ENCODE measurements at regions not wholly inside any gene's neighbourhood (a gene's known extent, or its start where the extent isn't known, plus 50 kb on each side); places are given as distances from the start of the nearest gene placed in this dataset.

GRCh38 chr4:100948911-100949310, 398.4 kb downstream of the PPP3CA start:
- Histone ChIP-seq H3K4me3 (no peak overlapping the region), H3K27me3 (replicated peaks; ENCODE audit: insufficient read depth) (no peaks in the 10 kb centered on the region), H3K27ac (no peak overlapping the region), H3K36me3 (no peaks in the 10 kb centered on the region), H3K4me1 (replicated peaks) (no peaks in the 10 kb centered on the region), H3K9me3 (no peaks in the 10 kb centered on the region)
- TF ChIP-seq POLR2AphosphoS5 (IDR thresholded peaks at IDR 0.05) = no peak
- TF ChIP-seq POLR2A (IDR thresholded peaks at IDR 0.05) = no peak
- TF ChIP-seq, protein P1, sequence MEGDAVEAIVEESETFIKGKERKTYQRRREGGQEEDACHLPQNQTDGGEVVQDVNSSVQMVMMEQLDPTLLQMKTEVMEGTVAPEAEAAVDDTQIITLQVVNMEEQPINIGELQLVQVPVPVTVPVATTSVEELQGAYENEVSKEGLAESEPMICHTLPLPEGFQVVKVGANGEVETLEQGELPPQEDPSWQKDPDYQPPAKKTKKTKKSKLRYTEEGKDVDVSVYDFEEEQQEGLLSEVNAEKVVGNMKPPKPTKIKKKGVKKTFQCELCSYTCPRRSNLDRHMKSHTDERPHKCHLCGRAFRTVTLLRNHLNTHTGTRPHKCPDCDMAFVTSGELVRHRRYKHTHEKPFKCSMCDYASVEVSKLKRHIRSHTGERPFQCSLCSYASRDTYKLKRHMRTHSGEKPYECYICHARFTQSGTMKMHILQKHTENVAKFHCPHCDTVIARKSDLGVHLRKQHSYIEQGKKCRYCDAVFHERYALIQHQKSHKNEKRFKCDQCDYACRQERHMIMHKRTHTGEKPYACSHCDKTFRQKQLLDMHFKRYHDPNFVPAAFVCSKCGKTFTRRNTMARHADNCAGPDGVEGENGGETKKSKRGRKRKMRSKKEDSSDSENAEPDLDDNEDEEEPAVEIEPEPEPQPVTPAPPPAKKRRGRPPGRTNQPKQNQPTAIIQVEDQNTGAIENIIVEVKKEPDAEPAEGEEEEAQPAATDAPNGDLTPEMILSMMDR (IDR thresholded peaks at IDR 0.05) = no peak
- WGBS = 28% methylated on average over 4 of the region's 4 CpGs
- DNase-seq (ENCODE audit: low spot score) = no peak
- intact Hi-C loops (cut with DNase I) = no loop called here

DNA sequence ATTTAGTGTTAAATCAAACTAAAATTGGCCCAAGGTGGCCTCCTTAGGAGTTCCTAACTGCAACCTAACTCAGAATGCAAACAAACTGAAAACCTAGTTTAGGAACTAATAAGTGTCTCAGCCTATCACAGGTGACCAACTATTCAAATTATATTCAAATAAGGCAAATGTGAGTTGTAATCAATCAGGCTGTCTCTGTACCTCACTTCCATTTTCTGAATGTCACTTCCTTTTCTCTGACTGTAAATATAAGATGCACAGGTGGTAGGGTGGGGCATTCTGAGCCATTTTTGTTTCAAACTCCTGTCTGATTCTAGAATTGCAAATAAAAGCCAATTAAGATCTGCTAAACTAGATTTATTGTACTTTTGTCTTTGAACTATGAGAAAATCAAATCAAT, 401.5 kb downstream of the PPP3CA start:
- intact Hi-C loops (cut with DNase I) = no loop called here
- H3K9me3 ChIP-seq = no peaks in the 10 kb centered on the region
- TF ChIP-seq, protein P1 (IDR thresholded peaks at IDR 0.05) = no peak
- no peak for TF ChIP-seq POLR2AphosphoS5 (IDR thresholded peaks at IDR 0.05)
- no peak for TF ChIP-seq POLR2A (IDR thresholded peaks at IDR 0.05)
- DNase-seq (ENCODE audit: low spot score) = no peak
- no peaks in the 10 kb centered on the region for H3K27me3 ChIP-seq (replicated peaks; ENCODE audit: insufficient read depth)
- no peaks in the 10 kb centered on the region for H3K36me3 ChIP-seq
- H3K4me3 ChIP-seq = no peak overlapping the region
- H3K4me1 ChIP-seq (replicated peaks) = no peaks in the 10 kb centered on the region
- no peak overlapping the region for H3K27ac ChIP-seq

DNA sequence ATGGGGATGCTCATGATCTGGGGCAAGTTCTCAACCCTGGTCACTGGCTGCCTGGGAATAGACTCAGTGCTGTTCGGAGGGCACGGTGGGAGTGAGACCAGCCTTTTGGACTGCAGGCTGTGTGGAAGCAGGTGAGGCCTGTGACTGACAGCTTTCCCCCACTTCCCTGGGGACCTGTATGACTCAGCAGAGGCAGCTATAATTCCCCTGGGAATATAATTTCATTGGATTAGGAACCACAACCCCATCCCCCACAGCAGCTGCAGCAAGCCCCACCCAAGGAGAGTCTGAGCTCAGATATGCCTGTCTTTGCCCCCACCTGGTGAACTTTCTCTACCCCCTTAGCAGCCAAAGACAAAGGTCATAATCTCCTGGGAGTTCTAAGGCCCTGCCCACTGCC, 408.6 kb downstream of the PPP3CA start:
- no peaks in the 10 kb centered on the region for H3K27me3 ChIP-seq (replicated peaks; ENCODE audit: insufficient read depth)
- no peaks in the 10 kb centered on the region for H3K4me1 ChIP-seq (replicated peaks)
- TF ChIP-seq, protein P1 (IDR thresholded peaks at IDR 0.05) = no peak
- no peak for TF ChIP-seq POLR2AphosphoS5 (IDR thresholded peaks at IDR 0.05)
- H3K4me3 ChIP-seq = no peak overlapping the region
- no peak for DNase-seq (ENCODE audit: low spot score)
- no peaks in the 10 kb centered on the region for H3K9me3 ChIP-seq
- 100% methylated on average over 2 of the region's 2 CpGs for WGBS
- H3K36me3 ChIP-seq = no peaks in the 10 kb centered on the region
- H3K27ac ChIP-seq = no peak overlapping the region
- intact Hi-C loops (cut with DNase I) = no loop called here

DNA sequence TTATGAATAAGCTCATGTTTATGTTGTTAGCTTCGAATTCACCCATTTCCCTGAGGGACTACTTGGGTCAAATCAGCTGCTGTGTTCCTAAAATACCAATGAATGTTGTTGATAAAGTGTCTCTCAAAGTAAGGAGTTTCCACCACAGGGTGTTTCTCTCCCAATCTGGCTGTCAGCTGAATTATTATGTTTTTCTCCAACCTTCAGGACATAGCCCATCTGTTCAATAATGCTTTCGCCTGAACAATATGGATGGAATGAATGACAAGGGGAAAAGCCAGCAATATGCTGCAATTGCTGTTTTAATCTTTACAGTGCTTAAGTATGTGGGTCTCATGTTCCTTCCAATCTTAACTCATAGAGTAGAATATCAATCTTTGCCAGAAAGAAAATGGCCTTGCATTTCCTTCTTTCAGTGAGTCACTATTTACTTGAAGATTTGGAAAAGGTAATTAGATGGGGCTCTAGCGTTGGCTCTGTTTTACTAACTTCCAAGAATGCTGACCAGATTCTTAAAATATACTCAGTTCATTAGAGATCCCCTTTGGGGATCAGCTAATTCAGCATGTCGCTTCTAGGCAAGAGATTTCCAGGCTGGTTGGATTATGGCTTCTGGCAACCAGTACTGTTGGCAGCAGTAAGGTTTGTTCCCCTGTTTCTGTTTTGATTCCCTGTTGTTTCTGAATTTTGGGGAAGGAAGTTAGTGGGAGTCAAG, 410.5 kb downstream of the PPP3CA start:
- TF ChIP-seq POLR2AphosphoS5 (IDR thresholded peaks at IDR 0.05) (no peak), POLR2A (IDR thresholded peaks at IDR 0.05) (no peak)
- TF ChIP-seq, protein P1 (IDR thresholded peaks at IDR 0.05) = no peak
- WGBS = 75% methylated on average over 4 of the region's 4 CpGs
- Histone ChIP-seq H3K4me1 (replicated peaks) (no peaks in the 10 kb centered on the region), H3K9me3 (no peaks in the 10 kb centered on the region), H3K36me3 (no peaks in the 10 kb centered on the region), H3K27ac (no peak overlapping the region), H3K27me3 (replicated peaks; ENCODE audit: insufficient read depth) (no peaks in the 10 kb centered on the region), H3K4me3 (no peak overlapping the region)
- no peak for DNase-seq (ENCODE audit: low spot score)
- intact Hi-C loops (cut with DNase I) = no loop called here

GRCh38 chr4:100935090-100935489, 412.2 kb downstream of the PPP3CA start:
- no peaks in the 10 kb centered on the region for H3K36me3 ChIP-seq
- intact Hi-C loops (cut with DNase I) = no loop called here
- WGBS = 84% methylated on average over 1 of the region's 1 CpG

More at GRCh38 chr4:100935090-100935489, 412.2 kb downstream of the PPP3CA start:
- no peaks in the 10 kb centered on the region for H3K27me3 ChIP-seq (replicated peaks; ENCODE audit: insufficient read depth)
- TF ChIP-seq, protein P1 (IDR thresholded peaks at IDR 0.05) = no peak
- TF ChIP-seq POLR2AphosphoS5 (IDR thresholded peaks at IDR 0.05) (no peak), POLR2A (IDR thresholded peaks at IDR 0.05) (no peak)
- no peaks in the 10 kb centered on the region for H3K9me3 ChIP-seq
- DNase-seq (ENCODE audit: low spot score) = no peak
- no peak overlapping the region for H3K4me3 ChIP-seq
- no peak overlapping the region for H3K27ac ChIP-seq
- H3K4me1 ChIP-seq (replicated peaks) = no peaks in the 10 kb centered on the region

All from prostate gland (tissue), 2 donors.